Hindlimb muscle (tissue), 1 donor: ENCODE measurements at regions not wholly inside any gene's neighbourhood (a gene's known extent, or its start where the extent isn't known, plus 50 kb on each side); places are given as distances from the start of the nearest gene placed in this dataset.
"Not testable (repeated sequence)": the region's sequence is repeated elsewhere in the genome, so short reads cannot be mapped to it uniquely, and the experiment has no call there.

Source experiments
- DNase-seq: peaks from one replicate; pipeline ENCODE4 v3.0.0-alpha.2; 2013

DNA sequence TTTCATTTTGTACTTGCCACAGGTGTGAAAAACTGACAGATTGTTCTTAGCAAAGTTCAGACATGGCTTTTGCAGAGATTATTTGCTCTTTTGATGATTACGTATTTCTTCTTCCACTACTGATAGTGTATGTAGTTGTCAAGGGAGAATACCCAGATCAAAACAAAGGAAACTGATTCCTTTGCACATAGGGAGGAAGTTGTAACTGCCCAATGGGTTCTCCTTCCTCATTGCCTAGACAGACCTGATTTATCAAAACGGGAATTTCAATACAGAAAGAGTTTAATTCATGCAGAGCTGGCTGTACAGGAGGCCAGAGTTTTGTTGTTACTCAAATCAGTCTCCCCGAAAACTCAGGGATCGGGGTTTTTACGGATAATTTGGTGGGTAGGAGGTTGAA is 214.7 kb downstream of the BCAS1 start:
- no peak for DNase-seq

- not testable (repeated sequence) for DNase-seq
Measured at GRCh38 chr20:53854609-53854926, 215.8 kb downstream of the BCAS1 start.

DNA sequence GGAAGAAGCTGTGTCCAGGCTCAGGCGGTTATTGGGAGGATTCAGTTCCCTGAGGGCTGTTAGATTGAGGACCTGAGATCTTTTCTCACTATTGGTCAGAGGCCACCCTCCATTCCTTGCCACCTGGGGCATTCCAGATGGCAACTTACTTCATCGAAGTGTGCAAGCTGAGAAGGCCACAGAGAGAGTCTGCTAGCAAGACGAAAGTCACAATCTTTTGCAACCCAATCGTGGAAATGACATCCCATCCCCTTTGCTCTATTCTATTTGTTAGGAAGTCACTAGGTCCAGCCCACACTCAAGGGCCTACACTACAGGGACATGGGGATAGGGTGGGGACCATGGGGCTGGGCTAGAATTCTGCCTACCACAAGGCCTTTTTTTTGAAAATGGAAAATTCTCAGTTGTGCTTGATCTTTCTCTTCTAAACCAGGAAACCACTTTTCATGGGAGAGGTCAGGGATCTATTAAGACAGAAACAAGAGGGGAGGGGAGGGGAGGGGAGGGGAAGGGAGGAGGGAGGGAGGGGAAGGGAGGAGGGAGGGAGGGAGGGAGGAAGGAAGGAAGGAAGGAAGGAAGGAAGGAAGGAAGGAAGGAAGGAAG is 217.2 kb downstream of the BCAS1 start:
- DNase-seq, result no peak

- no peak for DNase-seq
Measured at GRCh38 chr20:53852691-53853090, 217.7 kb downstream of the BCAS1 start.

DNA sequence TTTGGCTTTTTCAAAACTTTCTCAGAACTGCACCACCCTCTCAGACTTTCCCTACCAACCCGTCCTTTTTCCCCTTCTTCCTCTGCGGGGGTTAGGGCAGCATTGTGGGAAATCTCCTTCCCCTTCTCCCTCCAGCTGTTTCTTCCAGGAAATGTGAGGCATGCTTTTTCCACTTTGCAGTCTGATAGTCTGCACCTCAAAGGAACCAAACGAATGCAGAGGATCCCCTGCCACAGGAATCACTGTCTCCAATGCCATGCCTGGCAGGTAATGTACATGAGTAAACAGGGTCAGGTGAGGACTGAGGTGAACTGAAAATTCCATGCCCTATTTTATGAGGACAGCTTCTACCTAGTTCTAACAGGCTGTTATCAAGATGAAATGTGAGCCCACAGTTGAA is 218.4 kb downstream of the BCAS1 start:
- DNase-seq, result no peak

DNA sequence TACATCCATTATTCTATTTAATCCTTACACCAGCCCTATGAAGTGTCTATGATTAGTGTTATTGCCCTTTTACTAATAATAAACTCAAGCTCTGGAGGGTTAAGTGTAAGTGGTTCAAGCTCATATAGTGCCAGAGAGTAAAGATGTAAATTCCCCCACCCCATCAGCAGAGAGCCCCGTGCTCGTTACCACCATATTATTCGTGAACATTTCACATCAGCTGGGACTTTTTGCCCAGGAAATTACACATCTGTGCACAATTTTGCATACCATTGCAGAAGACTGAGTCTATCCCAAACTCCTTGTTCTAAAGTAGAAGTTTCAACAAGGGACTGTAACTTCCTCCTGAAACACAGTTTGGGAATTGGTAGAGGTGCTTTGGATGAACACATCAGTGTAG is 220.1 kb downstream of the BCAS1 start:
- no peak for DNase-seq

DNA sequence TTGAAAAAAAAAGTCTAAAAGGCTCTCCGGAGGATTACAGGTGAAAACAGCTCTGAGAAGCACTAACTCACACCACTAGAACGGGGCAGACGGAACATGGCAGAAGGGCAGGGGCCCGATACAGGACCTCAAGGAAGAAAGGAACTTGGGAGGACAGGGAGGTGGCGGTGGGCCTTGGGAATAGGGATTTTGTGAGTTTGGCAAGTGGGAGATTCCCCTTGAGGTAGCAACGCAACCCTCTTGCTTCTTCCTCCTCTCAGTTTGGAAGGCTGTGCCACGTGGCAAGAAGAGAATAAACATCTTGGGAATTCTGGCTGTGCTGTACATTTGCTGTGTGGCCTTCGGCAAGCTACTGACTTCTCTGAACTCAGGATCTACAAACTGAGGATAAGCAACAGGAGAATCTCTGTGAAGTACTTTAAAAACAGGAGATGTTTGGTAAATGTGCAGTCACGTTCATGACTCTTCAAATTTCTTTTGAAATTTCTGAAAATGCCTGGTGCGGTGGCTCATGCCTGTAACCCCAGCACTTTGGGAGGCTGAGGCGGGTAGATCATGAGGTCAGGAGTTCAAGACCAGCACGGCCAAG is 220.8 kb downstream of the BCAS1 start:
- no peak for DNase-seq

DNA sequence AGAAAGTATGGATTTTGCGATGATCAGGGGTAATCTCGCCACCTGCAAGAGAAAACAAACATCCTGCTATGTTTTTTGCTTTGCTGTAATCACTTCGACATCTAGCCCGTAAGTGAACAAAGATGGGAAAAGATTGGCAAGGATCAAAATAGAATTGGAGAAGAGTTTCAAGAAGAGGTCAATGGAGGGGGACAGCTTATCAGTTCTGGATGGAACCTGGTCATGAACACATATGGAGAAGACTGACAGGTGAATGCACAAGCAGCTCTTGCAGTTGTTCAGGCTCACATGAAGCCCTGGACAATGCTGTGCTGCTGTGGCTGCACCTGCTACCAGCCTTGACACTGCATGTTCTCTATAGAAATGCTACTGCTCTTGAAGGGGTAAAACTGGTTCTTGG is 222.1 kb downstream of the BCAS1 start:
- DNase-seq, result no peak

- DNase-seq, result no peak
Measured at GRCh38 chr20:53847837-53848170, 222.6 kb downstream of the BCAS1 start.

GRCh38 chr20:53847139-53847836 is 223.1 kb downstream of the BCAS1 start:
- no peak for DNase-seq

DNA sequence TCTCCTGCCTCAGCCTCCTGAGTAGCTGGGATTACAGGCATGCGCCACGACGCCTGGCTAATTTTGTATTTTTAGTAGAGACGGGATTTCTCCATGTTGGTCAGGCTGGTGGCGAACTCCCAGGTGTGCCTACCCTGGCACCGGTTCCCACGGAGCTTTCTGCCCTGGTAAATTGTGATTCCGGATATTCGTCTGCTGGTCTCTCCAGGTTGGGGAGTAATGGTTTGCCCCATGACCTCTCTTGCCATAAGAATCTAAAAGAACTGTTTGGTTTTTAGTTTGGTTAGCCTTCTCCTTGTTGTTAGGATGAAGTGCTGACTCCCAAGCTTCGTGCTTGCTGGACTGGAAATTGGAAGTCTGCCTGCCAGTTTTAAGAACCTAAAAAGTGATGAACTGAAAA is 223.8 kb downstream of the BCAS1 start:
- no peak for DNase-seq

GRCh38 chr20:53845980-53846379 is 224.4 kb downstream of the BCAS1 start:
- DNase-seq, result no peak

GRCh38 chr20:53844259-53844658 is 226.1 kb downstream of the BCAS1 start:
- no peak for DNase-seq

GRCh38 chr20:53843645-53844044 is 226.7 kb downstream of the BCAS1 start:
- DNase-seq, result no peak

- no peak for DNase-seq
Measured at GRCh38 chr20:53842301-53843099, 227.9 kb downstream of the BCAS1 start.

GRCh38 chr20:53841741-53842140 is 228.7 kb downstream of the BCAS1 start:
- DNase-seq, result no peak

DNA sequence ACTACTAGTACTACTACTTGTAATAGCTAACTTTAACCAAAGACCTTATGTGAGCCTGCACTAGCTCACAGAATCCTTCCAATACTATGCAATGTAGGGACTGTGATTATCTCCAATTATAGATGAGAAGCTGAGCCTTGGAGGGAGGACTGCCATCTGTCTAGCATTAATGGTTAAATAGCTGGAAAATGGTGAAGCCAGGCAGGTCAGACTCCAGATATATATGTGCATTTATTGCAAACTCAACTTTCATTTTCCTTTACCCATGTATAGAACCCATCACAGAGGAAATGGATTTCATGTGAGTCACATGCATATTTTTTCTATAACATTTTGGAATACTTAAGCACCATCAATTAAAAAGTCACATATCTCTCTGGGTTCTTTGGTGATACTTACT is 229.9 kb downstream of the BCAS1 start:
- no peak for DNase-seq

DNA sequence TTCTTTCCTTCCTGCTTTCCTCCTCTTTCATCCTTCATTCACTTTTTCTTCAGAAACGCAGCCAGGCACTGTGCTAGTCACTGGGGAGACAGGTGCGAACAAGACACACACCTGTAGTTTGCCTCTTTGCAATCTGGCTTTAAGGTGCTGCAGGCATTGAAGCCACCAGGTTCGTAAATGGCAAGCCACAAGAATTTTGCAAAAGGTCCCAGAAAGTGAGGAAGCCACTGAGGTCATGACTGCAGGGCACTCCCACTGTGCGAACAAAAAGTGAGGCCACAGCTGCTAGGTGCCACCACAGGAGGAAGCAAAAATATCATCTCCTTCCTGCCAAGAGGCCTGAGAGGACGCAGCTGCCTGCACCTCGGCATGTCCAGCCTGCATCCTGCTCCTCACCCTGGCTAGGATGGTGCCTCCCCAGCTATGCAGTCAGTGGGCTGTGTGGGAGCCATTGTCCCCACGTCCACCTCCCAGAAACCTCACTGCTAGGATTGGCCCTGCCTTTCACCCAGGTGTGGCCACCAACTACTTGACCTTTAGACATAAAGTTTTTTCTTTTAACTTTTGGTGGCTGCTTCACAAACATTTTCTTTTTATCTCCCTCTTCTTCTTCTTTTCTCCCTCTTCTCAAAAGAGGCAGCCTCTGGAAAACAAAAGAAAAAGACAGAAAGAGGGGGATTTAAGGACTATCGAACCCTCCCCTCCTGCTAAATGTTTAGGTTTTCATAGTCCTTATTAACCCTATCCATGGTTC is 230.8 kb downstream of the BCAS1 start:
- no peak for DNase-seq

GRCh38 chr20:53838311-53838868 is 232.0 kb downstream of the BCAS1 start:
- no peak for DNase-seq

GRCh38 chr20:53837126-53837826 is 233.1 kb downstream of the BCAS1 start:
- no peak for DNase-seq

DNA sequence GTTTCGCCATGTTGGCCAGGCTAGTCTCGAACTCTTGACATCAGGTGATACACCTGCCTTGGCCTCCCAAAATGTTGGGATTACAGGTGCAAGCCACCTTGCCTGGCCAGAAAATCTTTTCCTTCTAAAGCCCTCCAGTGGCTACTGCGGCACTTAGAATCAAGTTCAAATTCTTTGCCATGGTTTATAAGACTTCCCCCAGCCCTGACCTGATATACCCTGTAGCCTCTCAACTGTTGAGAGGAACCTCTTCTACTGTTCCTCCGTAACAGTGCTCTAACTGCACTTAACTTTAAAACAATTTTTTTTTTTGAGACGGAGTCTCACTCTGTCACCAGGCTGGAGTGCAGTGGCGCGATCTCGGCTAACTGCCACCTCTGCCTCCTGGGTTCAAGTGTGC is 235.6 kb downstream of the BCAS1 start:
- DNase-seq, result no peak

DNA sequence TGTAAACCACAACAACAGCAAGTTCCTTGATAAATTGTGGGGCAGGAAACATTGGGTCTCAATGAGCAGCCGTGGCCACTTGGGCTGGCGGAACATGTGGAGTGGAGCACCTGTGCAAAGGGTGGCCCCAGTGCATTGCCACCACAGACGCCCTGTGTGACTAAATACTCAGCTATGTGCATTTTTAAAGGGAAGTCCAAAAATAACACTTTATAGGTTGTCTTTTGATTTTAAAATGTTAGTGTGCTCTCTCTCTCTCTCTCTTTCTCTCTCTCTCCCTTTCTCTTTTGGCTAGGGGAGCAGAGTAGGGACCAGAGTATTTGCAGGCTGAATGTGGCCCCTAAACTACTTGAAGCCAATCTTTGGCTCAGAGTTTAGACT is 236.3 kb downstream of the BCAS1 start:
- DNase-seq, result no peak
